PC-9 (cell line): ENCODE measurements at regions not wholly inside any gene's neighbourhood (a gene's known extent, or its start where the extent isn't known, plus 50 kb on each side); places are given as distances from the start of the nearest gene placed in this dataset.

Experiments used
- EZH2 ChIP-seq: fragments of 200-600 bp; sonication (generic); IDR thresholded peaks from 2 replicates; pipeline ENCODE4 v1.8.0; 2017; ENCODE audit warnings: antibody characterized with exemption, low read depth
- TF ChIP-seq, protein P1 (sequence below): fragments of 200-600 bp; sonication (generic); conservative IDR thresholded peaks from 2 replicates; pipeline ENCODE4 v1.6.1; 2017; ENCODE audit warnings: mixed run types, antibody characterized with exemption, mild to moderate bottlenecking, moderate library complexity

- TF ChIP-seq, protein P1, sequence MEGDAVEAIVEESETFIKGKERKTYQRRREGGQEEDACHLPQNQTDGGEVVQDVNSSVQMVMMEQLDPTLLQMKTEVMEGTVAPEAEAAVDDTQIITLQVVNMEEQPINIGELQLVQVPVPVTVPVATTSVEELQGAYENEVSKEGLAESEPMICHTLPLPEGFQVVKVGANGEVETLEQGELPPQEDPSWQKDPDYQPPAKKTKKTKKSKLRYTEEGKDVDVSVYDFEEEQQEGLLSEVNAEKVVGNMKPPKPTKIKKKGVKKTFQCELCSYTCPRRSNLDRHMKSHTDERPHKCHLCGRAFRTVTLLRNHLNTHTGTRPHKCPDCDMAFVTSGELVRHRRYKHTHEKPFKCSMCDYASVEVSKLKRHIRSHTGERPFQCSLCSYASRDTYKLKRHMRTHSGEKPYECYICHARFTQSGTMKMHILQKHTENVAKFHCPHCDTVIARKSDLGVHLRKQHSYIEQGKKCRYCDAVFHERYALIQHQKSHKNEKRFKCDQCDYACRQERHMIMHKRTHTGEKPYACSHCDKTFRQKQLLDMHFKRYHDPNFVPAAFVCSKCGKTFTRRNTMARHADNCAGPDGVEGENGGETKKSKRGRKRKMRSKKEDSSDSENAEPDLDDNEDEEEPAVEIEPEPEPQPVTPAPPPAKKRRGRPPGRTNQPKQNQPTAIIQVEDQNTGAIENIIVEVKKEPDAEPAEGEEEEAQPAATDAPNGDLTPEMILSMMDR = no peak
- no peak for TF ChIP-seq EZH2
Observed at GRCh38 chr22:47724751-47725150, 962.3 kb downstream of the TBC1D22A start.
